GM12864 (cell line): ENCODE measurements at regions not wholly inside any gene's neighbourhood (a gene's known extent, or its start where the extent isn't known, plus 50 kb on each side); places are given as distances from the start of the nearest gene placed in this dataset.

Experiments
- DNase-seq: peaks from one replicate; pipeline ENCODE4 v3.0.0-alpha.2; 2011; ENCODE audit warnings: low read depth
- H3K4me3 ChIP-seq: 2 replicates; pipeline ENCODE4 v1.5.1; 2011; ENCODE audit warnings: mild to moderate bottlenecking, low read depth, low read length, control low read depth
- CTCF ChIP-seq: IDR thresholded peaks from 2 replicates; pipeline ENCODE4 v1.5.1; 2011; ENCODE audit warnings: low read depth, mild to moderate bottlenecking, moderate library complexity, low read length, control low read depth, inconsistent platforms; ENCODE audit errors: missing control alignments

DNA sequence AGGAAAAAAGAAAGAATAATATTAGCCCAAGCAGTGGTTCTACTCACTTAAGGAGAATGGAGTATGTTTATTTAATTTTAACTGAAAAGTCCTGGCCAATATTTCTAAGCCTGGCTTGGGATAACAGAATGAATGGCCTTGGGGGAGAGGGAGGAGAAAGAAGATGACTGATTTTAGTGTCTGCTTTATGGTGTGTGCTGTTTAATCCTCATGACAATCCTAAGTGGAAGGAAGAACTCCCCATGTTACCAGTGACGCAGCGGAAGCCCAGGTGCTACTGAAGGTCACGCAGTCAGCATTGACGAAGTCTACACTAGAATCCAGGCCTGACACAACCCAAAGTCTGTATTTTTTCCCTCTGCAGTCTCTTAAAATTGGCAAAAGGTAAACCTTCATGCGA is 50.5 kb downstream of the PALM2AKAP2 start:
- TF ChIP-seq CTCF = no peak
- no peak overlapping the region for H3K4me3 ChIP-seq
- no peak for DNase-seq

DNA sequence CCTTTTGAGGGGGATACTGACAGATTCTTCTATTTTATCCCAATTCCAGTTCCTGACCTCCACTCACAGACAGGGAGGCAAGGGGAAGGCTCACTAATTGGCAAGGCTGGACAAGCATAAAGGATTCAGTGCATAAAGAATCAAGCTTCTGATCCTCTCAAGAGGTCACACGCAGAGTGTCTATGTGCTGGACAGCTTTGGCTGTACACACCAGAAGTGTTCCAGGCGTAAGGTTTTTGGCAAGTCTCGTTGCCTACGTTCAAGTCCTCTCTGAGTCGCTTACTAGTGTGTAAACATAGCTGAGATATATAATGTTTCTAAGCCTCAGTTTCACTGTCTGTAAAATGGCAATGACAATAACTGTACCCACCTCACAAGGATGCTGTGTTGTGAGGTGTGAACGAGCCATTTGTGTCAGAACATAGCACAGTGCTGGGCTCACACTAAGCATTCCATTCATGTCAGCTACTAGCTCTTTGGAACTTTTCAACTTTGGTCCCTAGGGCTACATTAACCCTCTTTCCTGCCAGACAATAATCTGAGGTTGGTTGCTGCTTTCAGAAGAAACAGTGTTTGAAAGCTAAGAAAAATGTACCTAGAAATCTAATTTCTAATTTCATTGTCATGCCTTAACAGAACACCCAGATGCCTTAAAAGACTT is 52.1 kb downstream of the PALM2AKAP2 start:
- no peak for DNase-seq
- no peak overlapping the region for H3K4me3 ChIP-seq
- TF ChIP-seq CTCF = no peak

- no peak for TF ChIP-seq CTCF
- H3K4me3 ChIP-seq = no peak overlapping the region
- no peak for DNase-seq
Observed at GRCh38 chr9:109834855-109835254, 54.9 kb downstream of the PALM2AKAP2 start.

GRCh38 chr9:109843641-109844040 is 63.6 kb downstream of the PALM2AKAP2 start:
- no peak for TF ChIP-seq CTCF
- no peak for DNase-seq
- no peak overlapping the region for H3K4me3 ChIP-seq

DNA sequence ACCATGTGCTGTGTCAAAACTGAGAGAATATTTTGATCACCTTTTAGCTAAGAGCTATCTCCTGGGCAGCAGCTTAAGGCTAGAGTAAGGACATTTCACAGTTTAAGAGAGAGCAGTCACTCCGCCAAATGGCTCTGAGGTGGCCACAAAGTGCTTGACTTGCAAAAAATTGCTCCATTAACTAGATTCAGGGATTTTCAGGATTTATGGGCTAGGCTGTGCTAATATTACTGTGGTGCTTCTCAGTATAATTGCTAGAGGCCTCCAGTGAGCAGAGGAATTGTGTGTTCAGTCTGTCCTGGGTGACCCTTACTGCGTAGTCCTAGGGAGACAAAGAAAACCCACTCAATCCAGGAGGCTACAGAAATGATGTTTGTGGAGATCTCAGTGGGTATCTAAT is 65.2 kb downstream of the PALM2AKAP2 start:
- TF ChIP-seq CTCF = no peak
- H3K4me3 ChIP-seq = no peak overlapping the region
- DNase-seq = no peak

DNA sequence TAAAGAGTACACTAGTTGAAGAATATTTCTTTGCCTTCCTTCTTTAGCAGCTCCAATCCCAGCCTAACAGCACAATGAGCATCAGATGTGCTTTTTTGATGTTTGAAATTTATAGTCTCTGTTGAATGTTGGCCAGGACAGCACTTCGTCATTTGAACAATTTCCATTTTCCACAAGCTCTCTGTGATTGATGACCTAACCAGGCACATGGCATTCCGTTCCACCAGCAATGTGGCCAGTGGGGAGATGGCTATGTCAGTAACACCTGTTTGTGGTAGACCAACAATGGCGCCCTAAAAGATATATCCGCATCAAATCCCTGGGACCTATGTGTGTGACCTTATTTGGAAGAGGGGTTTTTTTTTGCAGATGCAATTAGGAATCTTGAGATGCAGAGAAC is 66.8 kb downstream of the PALM2AKAP2 start:
- no peak for DNase-seq
- H3K4me3 ChIP-seq = no peak overlapping the region
- TF ChIP-seq CTCF = no peak

DNA sequence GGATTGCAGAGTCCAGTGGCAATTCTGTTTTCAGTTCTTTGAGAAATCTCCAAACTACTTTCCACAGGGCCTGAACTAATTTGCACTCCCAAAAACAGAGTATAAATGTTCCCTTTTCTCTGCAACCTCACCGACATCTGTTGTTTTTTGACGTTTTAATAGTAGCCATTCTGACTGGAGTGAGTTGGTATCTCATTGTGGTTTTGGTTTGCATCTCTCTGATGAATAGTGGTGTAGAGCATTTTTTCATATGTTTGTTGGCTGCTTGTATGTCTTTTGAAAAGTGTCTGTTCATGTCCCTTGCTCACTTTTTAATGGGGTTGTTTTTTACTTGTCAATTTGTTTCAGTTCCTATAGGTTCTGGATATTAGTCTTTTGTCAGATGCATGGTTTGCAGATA is 72.6 kb downstream of the PALM2AKAP2 start:
- TF ChIP-seq CTCF = no peak
- H3K4me3 ChIP-seq = no peak overlapping the region
- DNase-seq = no peak
